ENCODE measurements at regions not wholly inside any gene's neighbourhood (a gene's known extent, or its start where the extent isn't known, plus 50 kb on each side); places are given as distances from the start of the nearest gene placed in this dataset.

GRCh38 chr18:24930478-24930877 lies 421.5 kb downstream of the ZNF521 start:
- Histone ChIP-seq H3K4me3 (ENCODE audit: low read length) (no peak overlapping the region), H3K9me3 (ENCODE audit: control insufficient read depth, low read depth, low read length) (no peaks in the 10 kb centered on the region), H3K36me3 (ENCODE audit: control insufficient read depth, insufficient read depth, low read length) (no peaks in the 10 kb centered on the region), H3K27ac (ENCODE audit: low read length) (no peak overlapping the region), H3K4me1 (ENCODE audit: control insufficient read depth, insufficient read depth, low read length) (no peaks in the 10 kb centered on the region), H3K27me3 (ENCODE audit: control insufficient read depth, insufficient read depth, low read length) (no peaks in the 10 kb centered on the region)
- no CpG with 5 or more reads among the region's 2 CpGs for WGBS (ENCODE audit: insufficient coverage, low lambda C conversion rate)
- no peak for DNase-seq

GRCh38 chr18:24930971-24931370 lies 421.0 kb downstream of the ZNF521 start:
- no CpG with 5 or more reads among the region's 6 CpGs for WGBS (ENCODE audit: insufficient coverage, low lambda C conversion rate)
- peak in 1 of 2 donors; percentile 29 for DNase-seq

GRCh38 chr18:24933345-24933744 lies 418.6 kb downstream of the ZNF521 start:
- Histone ChIP-seq H3K27me3 (ENCODE audit: control insufficient read depth, insufficient read depth, low read length) (no peaks in the 10 kb centered on the region), H3K4me3 (ENCODE audit: low read length) (no peak overlapping the region), H3K27ac (ENCODE audit: low read length) (no peak overlapping the region), H3K36me3 (ENCODE audit: control insufficient read depth, insufficient read depth, low read length) (no peaks in the 10 kb centered on the region), H3K4me1 (ENCODE audit: control insufficient read depth, insufficient read depth, low read length) (no peaks in the 10 kb centered on the region), H3K9me3 (ENCODE audit: control insufficient read depth, low read depth, low read length) (no peaks in the 10 kb centered on the region)
- DNase-seq, result no peak
- WGBS (ENCODE audit: insufficient coverage, low lambda C conversion rate), result 100% methylated on average over 1 of the region's 3 CpGs

More at GRCh38 chr18:24930971-24931370, 421.0 kb downstream of the ZNF521 start:
- Histone ChIP-seq H3K27ac (ENCODE audit: low read length) (no peak overlapping the region), H3K27me3 (ENCODE audit: control insufficient read depth, insufficient read depth, low read length) (no peaks in the 10 kb centered on the region), H3K36me3 (ENCODE audit: control insufficient read depth, insufficient read depth, low read length) (no peaks in the 10 kb centered on the region), H3K4me1 (ENCODE audit: control insufficient read depth, insufficient read depth, low read length) (no peaks in the 10 kb centered on the region), H3K4me3 (ENCODE audit: low read length) (no peak overlapping the region), H3K9me3 (ENCODE audit: control insufficient read depth, low read depth, low read length) (no peaks in the 10 kb centered on the region)

GRCh38 chr18:24934258-24934932 lies 417.6 kb downstream of the ZNF521 start:
- Histone ChIP-seq H3K4me3 (ENCODE audit: low read length) (no peak overlapping the region), H3K4me1 (ENCODE audit: control insufficient read depth, insufficient read depth, low read length) (no peaks in the 10 kb centered on the region), H3K36me3 (ENCODE audit: control insufficient read depth, insufficient read depth, low read length) (no peaks in the 10 kb centered on the region), H3K27ac (ENCODE audit: low read length) (no peak overlapping the region), H3K9me3 (ENCODE audit: control insufficient read depth, low read depth, low read length) (no peaks in the 10 kb centered on the region), H3K27me3 (ENCODE audit: control insufficient read depth, insufficient read depth, low read length) (no peaks in the 10 kb centered on the region)
- 100% methylated on average over 2 of the region's 7 CpGs for WGBS (ENCODE audit: insufficient coverage, low lambda C conversion rate)
- no peak for DNase-seq

- DNase-seq, result no peak
- H3K4me1 ChIP-seq (ENCODE audit: control insufficient read depth, insufficient read depth, low read length), result no peaks in the 10 kb centered on the region
- H3K4me3 ChIP-seq (ENCODE audit: low read length), result no peak overlapping the region
- H3K36me3 ChIP-seq (ENCODE audit: control insufficient read depth, insufficient read depth, low read length), result no peaks in the 10 kb centered on the region
- 100% methylated on average over 1 of the region's 4 CpGs for WGBS (ENCODE audit: insufficient coverage, low lambda C conversion rate)
- H3K27ac ChIP-seq (ENCODE audit: low read length), result no peak overlapping the region
- no peaks in the 10 kb centered on the region for H3K9me3 ChIP-seq (ENCODE audit: control insufficient read depth, low read depth, low read length)
- H3K27me3 ChIP-seq (ENCODE audit: control insufficient read depth, insufficient read depth, low read length), result no peaks in the 10 kb centered on the region
Observed at GRCh38 chr18:24935008-24935407, 417.0 kb downstream of the ZNF521 start.

GRCh38 chr18:24935896-24936295 lies 416.1 kb downstream of the ZNF521 start:
- H3K27ac ChIP-seq (ENCODE audit: low read length), result no peak overlapping the region
- no CpG with 5 or more reads among the region's 1 CpG for WGBS (ENCODE audit: insufficient coverage, low lambda C conversion rate)
- H3K36me3 ChIP-seq (ENCODE audit: control insufficient read depth, insufficient read depth, low read length), result no peaks in the 10 kb centered on the region
- H3K4me1 ChIP-seq (ENCODE audit: control insufficient read depth, insufficient read depth, low read length), result no peaks in the 10 kb centered on the region
- DNase-seq, result no peak
- H3K4me3 ChIP-seq (ENCODE audit: low read length), result no peak overlapping the region
- no peaks in the 10 kb centered on the region for H3K27me3 ChIP-seq (ENCODE audit: control insufficient read depth, insufficient read depth, low read length)
- no peaks in the 10 kb centered on the region for H3K9me3 ChIP-seq (ENCODE audit: control insufficient read depth, low read depth, low read length)

- no CpG with 5 or more reads among the region's 3 CpGs for WGBS (ENCODE audit: insufficient coverage, low lambda C conversion rate)
- no peak overlapping the region for H3K4me3 ChIP-seq (ENCODE audit: low read length)
- no peaks in the 10 kb centered on the region for H3K4me1 ChIP-seq (ENCODE audit: control insufficient read depth, insufficient read depth, low read length)
- no peak overlapping the region for H3K27ac ChIP-seq (ENCODE audit: low read length)
- DNase-seq, result no peak
- H3K27me3 ChIP-seq (ENCODE audit: control insufficient read depth, insufficient read depth, low read length), result no peaks in the 10 kb centered on the region
- no peaks in the 10 kb centered on the region for H3K36me3 ChIP-seq (ENCODE audit: control insufficient read depth, insufficient read depth, low read length)
- H3K9me3 ChIP-seq (ENCODE audit: control insufficient read depth, low read depth, low read length), result no peaks in the 10 kb centered on the region
Observed at GRCh38 chr18:24936691-24937090, 415.3 kb downstream of the ZNF521 start.

- Histone ChIP-seq H3K27ac (ENCODE audit: low read length) (no peak overlapping the region), H3K9me3 (ENCODE audit: control insufficient read depth, low read depth, low read length) (no peaks in the 10 kb centered on the region), H3K36me3 (ENCODE audit: control insufficient read depth, insufficient read depth, low read length) (no peaks in the 10 kb centered on the region), H3K4me3 (ENCODE audit: low read length) (no peak overlapping the region), H3K4me1 (ENCODE audit: control insufficient read depth, insufficient read depth, low read length) (no peaks in the 10 kb centered on the region), H3K27me3 (ENCODE audit: control insufficient read depth, insufficient read depth, low read length) (no peaks in the 10 kb centered on the region)
- no peak for DNase-seq
- WGBS (ENCODE audit: insufficient coverage, low lambda C conversion rate), result no CpG with 5 or more reads among the region's 5 CpGs
Observed at GRCh38 chr18:24937639-24938275, 414.2 kb downstream of the ZNF521 start.

- no peaks in the 10 kb centered on the region for H3K27me3 ChIP-seq (ENCODE audit: control insufficient read depth, insufficient read depth, low read length)
- H3K9me3 ChIP-seq (ENCODE audit: control insufficient read depth, low read depth, low read length), result no peaks in the 10 kb centered on the region
- no peaks in the 10 kb centered on the region for H3K36me3 ChIP-seq (ENCODE audit: control insufficient read depth, insufficient read depth, low read length)
- DNase-seq, result no peak
- 90% methylated on average over 2 of the region's 6 CpGs for WGBS (ENCODE audit: insufficient coverage, low lambda C conversion rate)
- H3K4me3 ChIP-seq (ENCODE audit: low read length), result no peak overlapping the region
- H3K27ac ChIP-seq (ENCODE audit: low read length), result no peak overlapping the region
- H3K4me1 ChIP-seq (ENCODE audit: control insufficient read depth, insufficient read depth, low read length), result no peaks in the 10 kb centered on the region
Observed at GRCh38 chr18:24940416-24940815, 411.6 kb downstream of the ZNF521 start.

GRCh38 chr18:24941174-24941951 lies 410.6 kb downstream of the ZNF521 start:
- Histone ChIP-seq H3K27ac (ENCODE audit: low read length) (no peak overlapping the region), H3K27me3 (ENCODE audit: control insufficient read depth, insufficient read depth, low read length) (no peaks in the 10 kb centered on the region), H3K36me3 (ENCODE audit: control insufficient read depth, insufficient read depth, low read length) (no peaks in the 10 kb centered on the region), H3K4me1 (ENCODE audit: control insufficient read depth, insufficient read depth, low read length) (no peaks in the 10 kb centered on the region), H3K9me3 (ENCODE audit: control insufficient read depth, low read depth, low read length) (no peaks in the 10 kb centered on the region), H3K4me3 (ENCODE audit: low read length) (no peak overlapping the region)
- no peak for DNase-seq
- WGBS (ENCODE audit: insufficient coverage, low lambda C conversion rate), result no CpG with 5 or more reads among the region's 6 CpGs
